HG02973 (cell line): ENCODE measurements at regions not wholly inside any gene's neighbourhood (a gene's known extent, or its start where the extent isn't known, plus 50 kb on each side); places are given as distances from the start of the nearest gene placed in this dataset.

Source experiments
- ATAC-seq: cut with Tn5 transposase; IDR thresholded peaks from one replicate; pipeline ENCODE4 v1.9.1; 2021; ENCODE audit warnings: moderate library complexity; ENCODE audit not compliant: unreplicated experiment

- no peak for ATAC-seq
These were observed 202.4 kb upstream of the PDGFD start for GRCh38 chr11:104366321-104366734.

GRCh38 chr11:104365676-104366075 lies 201.7 kb upstream of the PDGFD start:
- no peak for ATAC-seq

GRCh38 chr11:104361975-104362374 lies 198.0 kb upstream of the PDGFD start:
- ATAC-seq: no peak

GRCh38 chr11:104352036-104352435 lies 188.1 kb upstream of the PDGFD start:
- no peak for ATAC-seq

- peak; percentile 80 for ATAC-seq
These were observed 179.6 kb upstream of the PDGFD start for GRCh38 chr11:104343578-104343977.

- no peak for ATAC-seq
These were observed 176.6 kb upstream of the PDGFD start for GRCh38 chr11:104340590-104340989.

- ATAC-seq: no peak
These were observed 175.5 kb upstream of the PDGFD start for GRCh38 chr11:104339380-104339831.

- no peak for ATAC-seq
These were observed 174.2 kb upstream of the PDGFD start for GRCh38 chr11:104338186-104338585.

- ATAC-seq: no peak
These were observed 173.3 kb upstream of the PDGFD start for GRCh38 chr11:104337273-104337672.

GRCh38 chr11:104333977-104334376 lies 170.0 kb upstream of the PDGFD start:
- ATAC-seq: peak; percentile 60

- ATAC-seq: no peak
These were observed 168.2 kb upstream of the PDGFD start for GRCh38 chr11:104332110-104332509.

- no peak for ATAC-seq
These were observed 165.2 kb upstream of the PDGFD start for GRCh38 chr11:104329078-104329665.

- no peak for ATAC-seq
These were observed 164.6 kb upstream of the PDGFD start for GRCh38 chr11:104328512-104328907.

- no peak for ATAC-seq
These were observed 164.0 kb upstream of the PDGFD start for GRCh38 chr11:104327861-104328511.

GRCh38 chr11:104325093-104325492 lies 161.1 kb upstream of the PDGFD start:
- no peak for ATAC-seq

GRCh38 chr11:104324276-104324675 lies 160.3 kb upstream of the PDGFD start:
- no peak for ATAC-seq

- ATAC-seq: no peak
These were observed 159.9 kb upstream of the PDGFD start for GRCh38 chr11:104323841-104324240.

GRCh38 chr11:104322696-104323095 lies 158.7 kb upstream of the PDGFD start:
- ATAC-seq: no peak

- ATAC-seq: no peak
These were observed 157.0 kb upstream of the PDGFD start for GRCh38 chr11:104320956-104321355.

- no peak for ATAC-seq
These were observed 156.2 kb upstream of the PDGFD start for GRCh38 chr11:104320097-104320496.

- no peak for ATAC-seq
These were observed 155.4 kb upstream of the PDGFD start for GRCh38 chr11:104319396-104319795.

GRCh38 chr11:104306862-104307474 lies 143.0 kb upstream of the PDGFD start:
- ATAC-seq: no peak
